ENCODE measurements at regions not wholly inside any gene's neighbourhood (a gene's known extent, or its start where the extent isn't known, plus 50 kb on each side); places are given as distances from the start of the nearest gene placed in this dataset.
"Not testable (repeated sequence)": the region's sequence is repeated elsewhere in the genome, so short reads cannot be mapped to it uniquely, and the experiment has no call there.

GRCh38 chr22:10749423-10749822 lies 4778.6 kb upstream of the OR11H1 start:
- H3K36me3 Mint-ChIP-seq (ENCODE audit: low read depth); H3K4me1 Mint-ChIP-seq; H3K4me3 Mint-ChIP-seq; DNase-seq; intact Hi-C loops (cut with micrococcal nuclease); H3K27ac Mint-ChIP-seq; H3K27me3 Mint-ChIP-seq: not testable (repeated sequence)
- peaks cover 31% of the 10 kb centered on the region for H3K9me3 Mint-ChIP-seq

GRCh38 chr22:10753566-10753965 lies 4774.4 kb upstream of the OR11H1 start:
- H3K4me1 Mint-ChIP-seq; DNase-seq; H3K36me3 Mint-ChIP-seq (ENCODE audit: low read depth); intact Hi-C loops (cut with micrococcal nuclease); H3K4me3 Mint-ChIP-seq; H3K27me3 Mint-ChIP-seq; H3K27ac Mint-ChIP-seq: not testable (repeated sequence)
- H3K9me3 Mint-ChIP-seq, result peaks cover 36% of the 10 kb centered on the region

GRCh38 chr22:10755350-10755749 lies 4772.6 kb upstream of the OR11H1 start:
- H3K27ac Mint-ChIP-seq; intact Hi-C loops (cut with micrococcal nuclease); DNase-seq; H3K27me3 Mint-ChIP-seq; H3K4me3 Mint-ChIP-seq; H3K4me1 Mint-ChIP-seq; H3K36me3 Mint-ChIP-seq (ENCODE audit: low read depth): not testable (repeated sequence)
- peaks cover 32% of the 10 kb centered on the region for H3K9me3 Mint-ChIP-seq

GRCh38 chr22:10760418-10760817 lies 4767.6 kb upstream of the OR11H1 start:
- intact Hi-C loops (cut with micrococcal nuclease); H3K4me1 Mint-ChIP-seq; H3K4me3 Mint-ChIP-seq; H3K27me3 Mint-ChIP-seq; H3K27ac Mint-ChIP-seq; H3K36me3 Mint-ChIP-seq (ENCODE audit: low read depth): not testable (repeated sequence)
- peaks cover 23% of the 10 kb centered on the region for H3K9me3 Mint-ChIP-seq
- DNase-seq, result peak; percentile 54

- H3K36me3 Mint-ChIP-seq (ENCODE audit: low read depth); H3K27me3 Mint-ChIP-seq; H3K27ac Mint-ChIP-seq; H3K4me3 Mint-ChIP-seq; H3K4me1 Mint-ChIP-seq; intact Hi-C loops (cut with micrococcal nuclease): not testable (repeated sequence)
- peaks cover 20% of the 10 kb centered on the region for H3K9me3 Mint-ChIP-seq
- peak; percentile 45 for DNase-seq
Observed at GRCh38 chr22:10766320-10766719, 4761.7 kb upstream of the OR11H1 start.

- H3K27me3 Mint-ChIP-seq; H3K4me1 Mint-ChIP-seq; intact Hi-C loops (cut with micrococcal nuclease); H3K36me3 Mint-ChIP-seq (ENCODE audit: low read depth); H3K4me3 Mint-ChIP-seq; H3K27ac Mint-ChIP-seq: not testable (repeated sequence)
- H3K9me3 Mint-ChIP-seq, result peaks cover 30% of the 10 kb centered on the region
- peak; percentile 54 for DNase-seq
Observed at GRCh38 chr22:10768875-10769274, 4759.1 kb upstream of the OR11H1 start.

- H3K4me3 Mint-ChIP-seq; H3K36me3 Mint-ChIP-seq (ENCODE audit: low read depth); H3K4me1 Mint-ChIP-seq; H3K27ac Mint-ChIP-seq; intact Hi-C loops (cut with micrococcal nuclease); H3K27me3 Mint-ChIP-seq: not testable (repeated sequence)
- peak; percentile 49 for DNase-seq
- peaks cover 32% of the 10 kb centered on the region for H3K9me3 Mint-ChIP-seq
Observed at GRCh38 chr22:10771744-10772143, 4756.2 kb upstream of the OR11H1 start.

GRCh38 chr22:10773341-10773740 lies 4754.7 kb upstream of the OR11H1 start:
- H3K27me3 Mint-ChIP-seq; intact Hi-C loops (cut with micrococcal nuclease); H3K4me1 Mint-ChIP-seq; H3K27ac Mint-ChIP-seq; H3K4me3 Mint-ChIP-seq; H3K36me3 Mint-ChIP-seq (ENCODE audit: low read depth): not testable (repeated sequence)
- H3K9me3 Mint-ChIP-seq, result peaks cover 32% of the 10 kb centered on the region
- DNase-seq, result peak; percentile 53

- H3K27me3 Mint-ChIP-seq; H3K27ac Mint-ChIP-seq; H3K4me1 Mint-ChIP-seq; H3K4me3 Mint-ChIP-seq; H3K36me3 Mint-ChIP-seq (ENCODE audit: low read depth); intact Hi-C loops (cut with micrococcal nuclease): not testable (repeated sequence)
- peak; percentile 51 for DNase-seq
- H3K9me3 Mint-ChIP-seq, result peaks cover 44% of the 10 kb centered on the region
Observed at GRCh38 chr22:10775601-10776357, 4752.2 kb upstream of the OR11H1 start.

GRCh38 chr22:10776358-10776729 lies 4751.6 kb upstream of the OR11H1 start:
- H3K4me3 Mint-ChIP-seq; H3K36me3 Mint-ChIP-seq (ENCODE audit: low read depth); DNase-seq; H3K27ac Mint-ChIP-seq; H3K27me3 Mint-ChIP-seq; H3K4me1 Mint-ChIP-seq; intact Hi-C loops (cut with micrococcal nuclease): not testable (repeated sequence)
- H3K9me3 Mint-ChIP-seq, result peaks cover 42% of the 10 kb centered on the region

- intact Hi-C loops (cut with micrococcal nuclease), result not testable (repeated sequence)
Observed at GRCh38 chr22:10777733-10778132, 4750.3 kb upstream of the OR11H1 start.

GRCh38 chr22:10778296-10778814 lies 4749.6 kb upstream of the OR11H1 start:
- peak; percentile 54 for DNase-seq
- H3K27me3 Mint-ChIP-seq, result no peaks in the 10 kb centered on the region
- intact Hi-C loops (cut with micrococcal nuclease), result no loop called here
- no peak overlapping the region for H3K4me3 Mint-ChIP-seq
- H3K36me3 Mint-ChIP-seq (ENCODE audit: low read depth), result peaks cover 1% of the 10 kb centered on the region
- H3K4me1 Mint-ChIP-seq, result no peaks in the 10 kb centered on the region
- peaks cover 46% of the 10 kb centered on the region for H3K9me3 Mint-ChIP-seq
- no peak overlapping the region for H3K27ac Mint-ChIP-seq

More at GRCh38 chr22:10777733-10778132, 4750.3 kb upstream of the OR11H1 start:
- H3K9me3 Mint-ChIP-seq, result peaks cover 45% of the 10 kb centered on the region
- not testable (repeated sequence) for H3K27ac Mint-ChIP-seq; H3K4me1 Mint-ChIP-seq; H3K27me3 Mint-ChIP-seq; H3K36me3 Mint-ChIP-seq (ENCODE audit: low read depth); H3K4me3 Mint-ChIP-seq
- DNase-seq, result peak; percentile 54

- H3K27me3 Mint-ChIP-seq; H3K4me3 Mint-ChIP-seq; H3K36me3 Mint-ChIP-seq (ENCODE audit: low read depth); H3K27ac Mint-ChIP-seq; intact Hi-C loops (cut with micrococcal nuclease); H3K4me1 Mint-ChIP-seq: not testable (repeated sequence)
- DNase-seq, result peak; percentile 50
- H3K9me3 Mint-ChIP-seq, result peaks cover 48% of the 10 kb centered on the region
Observed at GRCh38 chr22:10779200-10779599, 4748.8 kb upstream of the OR11H1 start.

GRCh38 chr22:10780281-10780680 lies 4747.7 kb upstream of the OR11H1 start:
- H3K9me3 Mint-ChIP-seq, result peaks cover 47% of the 10 kb centered on the region
- H3K4me3 Mint-ChIP-seq, result no peak overlapping the region
- intact Hi-C loops (cut with micrococcal nuclease), result no loop called here
- H3K27ac Mint-ChIP-seq, result no peak overlapping the region
- peaks cover 1% of the 10 kb centered on the region for H3K36me3 Mint-ChIP-seq (ENCODE audit: low read depth)
- H3K27me3 Mint-ChIP-seq, result no peaks in the 10 kb centered on the region
- DNase-seq, result peak; percentile 57
- no peaks in the 10 kb centered on the region for H3K4me1 Mint-ChIP-seq
